PC-9 (cell line): ENCODE measurements at regions not wholly inside any gene's neighbourhood (a gene's known extent, or its start where the extent isn't known, plus 50 kb on each side); places are given as distances from the start of the nearest gene placed in this dataset.

Experiments used
- BruUV-seq: library from RNA; stranded (reverse); fragments of 400-500 nt; replicated peaks from 2 replicates; lab custom pipeline; 2021; lab: Mats Ljungman, UMichigan
- CTCF ChIA-PET: fragments of 300-600 bp; sonication (Branson Sonifier 250); formaldehyde crosslinking; loops from one replicate; lab custom pipeline; 2022; ENCODE audit warnings: antibody characterized with exemption; lab: Charles Lee
- POLR2A ChIA-PET: fragments of 300-600 bp; sonication (Branson Sonifier 250); formaldehyde crosslinking; loops from one replicate; lab custom pipeline; 2022; ENCODE audit warnings: antibody characterized with exemption; ENCODE audit not compliant: unreplicated experiment; lab: Charles Lee
- DNase-seq, 2 experiments: peaks; one replicate each; pipeline versions ENCODE4 v3.0.0 to v3.0.0-alpha.2; 2015 to 2022; ENCODE audit warnings: mixed read lengths in 1 of 2
- H2AFZ ChIP-seq: fragments of 200-600 bp; sonication (generic); 2 replicates; pipeline ENCODE4 v1.8.1; 2017; ENCODE audit warnings: antibody characterized with exemption
- H3F3A ChIP-seq: fragments of 200-600 bp; sonication (generic); 2 replicates; pipeline ENCODE4 v1.8.1; 2017; ENCODE audit warnings: antibody characterized with exemption, mild to moderate bottlenecking, low read depth; ENCODE audit not compliant: insufficient read depth
- H3K27ac ChIP-seq: fragments of 200-600 bp; sonication (generic); 2 replicates; pipeline ENCODE4 v1.6.1; 2016; ENCODE audit warnings: mixed run types
- H3K27me3 ChIP-seq: fragments of 200-600 bp; sonication (generic); 2 replicates; pipeline ENCODE4 v1.6.1; 2016; ENCODE audit warnings: low read depth, mixed run types; ENCODE audit not compliant: insufficient read depth
- H3K36me3 ChIP-seq: fragments of 200-600 bp; sonication (generic); 2 replicates; pipeline ENCODE4 v1.6.1; 2016; ENCODE audit warnings: low read depth, mixed run types
- H3K4me1 ChIP-seq: fragments of 200-600 bp; sonication (generic); replicated peaks from 2 replicates; pipeline ENCODE4 v1.6.1; 2016; ENCODE audit warnings: mixed run types; ENCODE audit not compliant: insufficient read depth
- H3K4me2 ChIP-seq: fragments of 200-600 bp; sonication (generic); 2 replicates; pipeline ENCODE4 v1.6.1; 2017; ENCODE audit warnings: mixed run types
- H3K4me3 ChIP-seq: fragments of 200-600 bp; sonication (generic); 2 replicates; pipeline ENCODE4 v1.6.1; 2016; ENCODE audit warnings: mixed run types
- H3K79me2 ChIP-seq: fragments of 200-600 bp; sonication (generic); 2 replicates; pipeline ENCODE4 v1.6.1; 2017; ENCODE audit warnings: low read depth, mixed run types
- H3K9me2 ChIP-seq: fragments of 200-600 bp; sonication (generic); 2 replicates; pipeline ENCODE4 v1.8.1; 2017; ENCODE audit warnings: mild to moderate bottlenecking; ENCODE audit not compliant: insufficient read depth
- H3K9me3 ChIP-seq: fragments of 200-600 bp; sonication (generic); 2 replicates; pipeline ENCODE4 v1.8.1; 2016; ENCODE audit warnings: low read depth; ENCODE audit not compliant: insufficient read depth
- H4K20me1 ChIP-seq: fragments of 200-600 bp; sonication (generic); 2 replicates; pipeline ENCODE4 v1.8.1; 2017; ENCODE audit not compliant: insufficient read depth
- CTCF ChIP-seq: fragments of 200-600 bp; sonication (generic); conservative IDR thresholded peaks from 2 replicates; pipeline ENCODE4 v1.6.1; 2017; ENCODE audit warnings: mixed run types, antibody characterized with exemption, mild to moderate bottlenecking, moderate library complexity
- EZH2 ChIP-seq: fragments of 200-600 bp; sonication (generic); IDR thresholded peaks from 2 replicates; pipeline ENCODE4 v1.8.0; 2017; ENCODE audit warnings: antibody characterized with exemption, low read depth
- intact Hi-C: fragments of 100-400 bp; cut with micrococcal nuclease; formaldehyde crosslinking; loops from one replicate; pipeline ENCODE4 v1.10.0; 2022; ENCODE audit not compliant: unreplicated experiment

DNA sequence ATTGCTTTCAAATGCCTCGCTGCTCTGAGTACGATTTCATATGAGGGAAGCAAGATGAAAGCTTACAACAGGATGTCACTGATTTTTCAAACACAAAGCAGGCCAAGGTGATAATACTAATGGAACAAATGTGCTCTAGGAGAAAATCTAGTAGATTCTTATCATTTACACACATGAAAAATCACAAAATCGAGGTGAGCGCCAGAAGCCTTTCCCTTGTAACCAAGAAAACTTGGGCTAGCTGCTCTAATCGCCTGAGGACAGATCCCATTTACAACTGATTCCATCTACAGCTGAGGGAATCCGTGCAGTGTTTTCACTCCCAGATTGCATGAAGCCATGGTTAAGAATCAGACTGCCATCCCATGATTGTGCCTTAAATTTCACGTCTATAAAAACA lies 117.5 kb downstream of the TM2D1 start:
- Histone ChIP-seq H3F3A (no peaks in the 10 kb centered on the region), H4K20me1 (no peaks in the 10 kb centered on the region), H3K27me3 (no peaks in the 10 kb centered on the region), H3K9me3 (no peaks in the 10 kb centered on the region; the same call in 1 of the 2 replicates), H3K36me3 (no peaks in the 10 kb centered on the region), H3K4me1 (peaks cover 15% of the 10 kb centered on the region), H3K27ac (no peak overlapping the region), H2AFZ (no peak overlapping the region), H3K4me3 (no peak overlapping the region), H3K4me2 (no peak overlapping the region), H3K79me2 (no peaks in the 10 kb centered on the region), H3K9me2 (no peaks in the 10 kb centered on the region)
- TF ChIP-seq CTCF = no peak
- TF ChIP-seq EZH2 = no peak
- ChIA-PET POLR2A (no interaction called here), CTCF (no interaction called here)
- intact Hi-C loops = no loop called here
- BruUV-seq = no TSS peak
- no peak for DNase-seq

DNA sequence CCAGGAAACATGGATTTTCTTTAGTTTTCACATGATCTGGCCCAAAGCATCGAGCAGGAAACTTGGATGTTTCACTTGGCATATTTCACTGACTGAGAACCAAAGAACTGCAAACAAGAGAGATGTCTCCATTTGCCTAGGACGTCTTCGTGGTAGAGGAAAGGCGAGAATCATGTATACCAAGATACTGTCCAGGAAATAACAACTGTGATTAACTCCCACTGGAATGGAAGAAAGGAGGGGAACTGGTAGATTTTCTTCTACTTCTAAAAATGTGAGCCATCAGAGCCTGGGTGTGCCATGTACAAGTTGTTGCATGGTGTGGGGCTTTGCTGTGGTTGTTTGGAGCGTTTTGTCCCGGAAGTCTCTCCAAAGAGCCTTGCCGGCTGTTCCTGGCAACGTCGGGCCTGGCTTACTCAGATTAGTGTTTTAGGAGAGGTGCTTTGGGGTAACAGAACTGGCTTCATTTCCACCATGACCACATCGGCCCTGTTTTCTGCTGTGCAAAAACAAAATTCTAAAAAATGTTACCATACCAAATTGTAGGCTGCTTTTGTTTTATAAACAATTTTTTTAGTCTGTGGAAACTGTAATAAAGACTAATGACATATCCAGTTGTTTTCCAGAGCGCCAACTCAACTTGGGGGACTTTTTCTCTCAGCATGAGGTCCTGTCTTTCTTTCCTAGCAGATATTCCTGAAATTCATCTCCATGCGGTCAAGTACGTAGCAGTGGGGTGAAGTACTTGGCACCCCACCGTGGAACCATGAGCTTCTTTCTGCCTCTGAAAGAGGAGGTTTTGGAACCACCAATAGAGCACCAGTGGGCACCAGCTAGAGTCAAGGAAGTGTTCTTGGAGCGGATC lies 118.3 kb downstream of the TM2D1 start:
- BruUV-seq = TSS peak; percentile 89
- Histone ChIP-seq H2AFZ (no peak overlapping the region), H3K4me1 (peaks cover 15% of the 10 kb centered on the region), H3K36me3 (no peaks in the 10 kb centered on the region), H3K27me3 (no peaks in the 10 kb centered on the region), H3K4me3 (no peak overlapping the region), H3K9me2 (no peaks in the 10 kb centered on the region), H3F3A (no peaks in the 10 kb centered on the region), H3K27ac (peak overlapping the region; percentile 52), H3K4me2 (peak overlapping the region; percentile 7; the same call in 1 of the 2 replicates), H3K79me2 (no peaks in the 10 kb centered on the region), H3K9me3 (no peaks in the 10 kb centered on the region; the same call in 1 of the 2 replicates), H4K20me1 (no peaks in the 10 kb centered on the region)
- ChIA-PET CTCF (no interaction called here), POLR2A (no interaction called here)
- intact Hi-C loops = no loop called here
- peak in 1 of 2 experiments; percentile 2 for DNase-seq
- TF ChIP-seq EZH2 (no peak), CTCF (no peak)

DNA sequence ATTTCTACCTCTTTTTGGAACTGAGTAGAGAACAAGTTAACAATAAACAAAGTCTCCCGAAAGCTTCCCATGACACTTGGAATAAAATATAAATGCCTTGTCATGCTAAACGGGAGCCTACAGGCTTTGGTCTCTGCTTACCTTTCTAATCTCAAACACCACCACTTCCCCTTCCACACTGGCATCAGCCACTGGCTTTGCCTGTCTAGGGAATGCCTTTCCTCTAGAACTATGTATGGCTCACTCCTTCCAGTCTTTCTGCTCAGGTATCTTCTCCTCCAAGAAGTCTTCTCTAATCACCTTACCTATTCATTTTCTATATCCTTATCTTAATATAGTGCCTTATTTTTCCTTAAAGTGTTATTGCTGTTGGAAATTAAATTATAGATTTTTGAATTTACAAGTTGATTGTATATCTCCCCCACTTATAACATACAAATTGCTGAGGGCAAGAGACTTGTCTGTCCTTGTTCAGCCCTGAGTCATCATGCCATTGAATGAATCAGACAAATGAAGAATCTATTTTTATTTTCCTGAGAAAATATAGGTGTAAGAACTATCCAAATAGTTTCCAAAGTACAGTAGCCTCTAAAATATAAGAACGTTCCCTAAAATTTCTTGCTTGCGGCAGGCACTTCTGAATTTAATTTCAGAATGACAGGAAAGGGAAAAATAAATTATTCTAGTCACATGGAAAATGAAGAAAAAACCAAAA lies 119.2 kb downstream of the TM2D1 start:
- POLR2A ChIA-PET = no interaction called here
- no peaks in the 10 kb centered on the region for H3K79me2 ChIP-seq
- no peak overlapping the region for H2AFZ ChIP-seq
- no peaks in the 10 kb centered on the region for H4K20me1 ChIP-seq
- H3K4me3 ChIP-seq = no peak overlapping the region
- TF ChIP-seq CTCF (no peak), EZH2 (no peak)
- no TSS peak for BruUV-seq
- no peak for DNase-seq
- CTCF ChIA-PET = no interaction called here
- H3K27me3 ChIP-seq = no peaks in the 10 kb centered on the region
- H3K27ac ChIP-seq = peak overlapping the region; percentile 52
- peaks cover 15% of the 10 kb centered on the region for H3K4me1 ChIP-seq
- H3K36me3 ChIP-seq = no peaks in the 10 kb centered on the region
- no peaks in the 10 kb centered on the region for H3K9me3 ChIP-seq
- intact Hi-C loops = no loop called here
- H3F3A ChIP-seq = no peaks in the 10 kb centered on the region
- peak overlapping the region; percentile 7 for H3K4me2 ChIP-seq
- H3K9me2 ChIP-seq = no peaks in the 10 kb centered on the region
